Left ventricle myocardium superior (tissue), 1 donor: ENCODE measurements at regions not wholly inside any gene's neighbourhood (a gene's known extent, or its start where the extent isn't known, plus 50 kb on each side); places are given as distances from the start of the nearest gene placed in this dataset.
A peak's percentile ranks its signal among the peaks of the same experiment; 100 is the strongest.
"Not testable (repeated sequence)": the region's sequence is repeated elsewhere in the genome, so short reads cannot be mapped to it uniquely, and the experiment has no call there.

Experiments used
- ATAC-seq: fragments of 200-7000 bp; cut with Tn5 transposase; one replicate; pipeline ENCODE4 v1.9.1; 2020; ENCODE audit warnings: mild to moderate bottlenecking, moderate library complexity
- DNase-seq: peaks from one replicate; pipeline ENCODE4 v3.0.0-alpha.2; 2020
- intact Hi-C: fragments of 100-400 bp; cut with micrococcal nuclease; formaldehyde crosslinking; loops from one replicate; pipeline ENCODE4 v1.11.0; 2022
- donor health status: DM: no; HTN: yes; CAD: no; lungs with severe emphysema.

DNA sequence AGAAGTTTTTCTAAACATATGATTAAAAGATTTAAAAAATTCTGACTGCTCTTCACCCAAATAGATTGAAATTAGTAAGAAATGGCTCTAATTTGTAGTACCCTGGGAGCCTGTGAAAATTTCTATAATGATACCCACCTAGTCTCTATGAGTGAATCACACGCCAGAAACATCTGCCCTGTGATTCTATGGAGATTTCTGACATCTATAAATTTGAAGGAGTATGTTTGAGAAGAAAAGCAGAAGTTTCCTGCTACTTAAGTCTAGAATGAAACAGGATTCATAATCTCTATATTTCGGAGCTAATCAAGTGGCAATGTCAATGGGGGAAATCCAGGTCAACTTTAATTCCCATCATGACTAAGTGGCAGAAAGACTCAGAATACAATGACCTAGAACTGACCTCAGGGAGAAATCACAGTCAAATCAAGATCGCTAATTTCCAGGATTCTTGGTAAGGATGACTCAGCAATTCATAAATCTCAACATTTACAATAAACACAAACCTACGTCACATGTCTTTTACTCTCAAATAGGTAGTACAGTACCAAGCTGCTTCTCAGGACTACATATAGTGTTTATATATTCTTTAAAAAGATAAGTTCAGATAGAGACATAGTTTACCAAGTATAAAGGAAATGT lies 186.2 kb upstream of the TNFAIP3 start:
- ATAC-seq (no peak), DNase-seq (no peak)
- intact Hi-C loops, result no loop called here

DNA sequence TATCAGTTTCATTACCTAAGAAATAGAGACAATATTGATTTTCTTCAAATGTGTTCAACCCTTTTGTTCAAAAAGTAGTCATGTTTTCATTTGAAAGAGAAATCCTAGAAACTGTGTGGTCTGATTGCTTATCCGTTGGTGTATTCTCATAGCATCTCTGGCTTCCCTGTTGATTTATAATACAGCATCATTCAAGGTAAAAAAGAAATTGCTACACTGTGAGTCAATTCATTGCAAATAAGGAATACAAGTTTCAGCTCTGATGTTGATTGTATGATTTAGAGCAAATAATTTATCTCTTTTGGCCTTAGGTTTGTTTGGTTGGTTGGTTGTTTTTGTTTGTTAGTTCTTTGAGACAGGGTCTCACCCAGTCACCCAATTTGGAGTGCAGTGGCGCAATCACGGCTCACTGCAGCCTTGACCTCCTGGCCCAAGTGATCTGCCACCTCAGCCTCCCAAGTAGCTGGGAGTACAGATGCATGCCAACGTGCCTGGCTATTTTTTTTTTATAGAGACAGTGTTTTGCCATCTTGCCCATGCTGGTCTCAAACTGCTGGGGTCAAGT lies 185.5 kb upstream of the TNFAIP3 start:
- intact Hi-C loops, result no loop called here
- ATAC-seq, result no peak
- no peak for DNase-seq

DNA sequence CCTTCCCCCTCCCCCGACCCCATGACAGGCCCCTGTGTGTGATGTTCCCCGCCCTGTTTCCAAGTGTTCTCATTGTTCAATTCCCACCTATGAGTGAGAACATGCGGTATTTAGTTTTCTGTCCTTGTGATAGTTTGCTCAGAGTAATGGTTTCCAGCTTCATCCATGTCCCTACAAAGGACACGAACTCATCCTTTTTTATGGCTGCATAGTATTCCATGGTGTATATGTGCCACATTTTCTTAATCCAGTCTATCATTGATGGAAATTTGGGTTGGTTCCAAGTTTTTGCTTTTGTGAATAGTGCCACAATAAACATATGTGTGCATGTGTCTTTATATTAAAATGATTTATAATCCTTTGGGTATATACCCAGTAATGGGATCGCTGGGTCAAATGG lies 184.4 kb upstream of the TNFAIP3 start:
- DNase-seq, ATAC-seq, intact Hi-C loops: not testable (repeated sequence)

DNA sequence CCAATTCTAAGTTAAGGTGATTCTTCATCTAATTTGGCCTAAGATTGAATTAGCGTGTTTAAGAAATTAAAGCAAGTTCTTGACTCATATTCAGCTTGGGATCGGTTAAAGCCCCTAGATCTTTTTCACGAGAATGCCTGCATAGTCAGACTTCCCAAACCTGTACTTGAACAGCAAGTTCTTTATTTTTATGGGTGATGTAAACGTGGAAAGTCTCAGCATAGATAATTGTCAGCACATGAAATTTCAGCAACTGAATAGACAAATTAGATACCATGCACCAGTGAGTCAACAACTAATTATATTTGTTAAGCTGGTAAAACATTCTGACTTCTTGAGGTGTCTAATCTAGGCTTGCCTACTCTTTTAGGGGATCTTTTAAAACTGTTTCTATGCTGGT lies 183.1 kb upstream of the TNFAIP3 start:
- ATAC-seq (no peak), DNase-seq (no peak)
- intact Hi-C loops, result no loop called here

DNA sequence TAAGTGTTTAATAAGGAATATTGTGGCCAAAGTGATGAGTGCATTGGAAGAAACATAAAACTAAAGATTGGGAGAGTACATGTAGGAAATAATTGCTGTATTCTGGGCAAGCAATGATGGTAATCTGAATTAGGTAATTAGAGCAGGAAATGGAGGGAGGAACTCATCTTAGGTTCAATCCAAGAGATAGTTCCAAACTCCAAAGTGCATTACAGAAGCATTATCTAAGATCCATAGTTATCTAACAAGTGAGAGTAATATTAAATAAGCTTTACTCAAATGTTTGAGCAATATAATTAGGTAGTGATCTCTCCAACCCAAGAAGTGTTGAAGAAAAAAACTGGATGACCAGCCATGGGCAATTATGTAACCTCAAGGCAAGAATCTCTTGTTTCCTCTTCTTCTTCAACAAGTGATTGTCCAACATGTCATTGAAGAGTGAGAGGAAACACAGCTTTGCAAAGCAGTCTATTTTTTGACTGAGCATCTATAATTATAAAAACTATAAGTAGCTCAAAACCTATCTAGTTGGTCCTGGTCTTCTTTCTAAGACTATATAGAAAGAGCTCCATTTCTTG lies 181.2 kb upstream of the TNFAIP3 start:
- intact Hi-C loops, result no loop called here
- DNase-seq (no peak), ATAC-seq (no peak)

DNA sequence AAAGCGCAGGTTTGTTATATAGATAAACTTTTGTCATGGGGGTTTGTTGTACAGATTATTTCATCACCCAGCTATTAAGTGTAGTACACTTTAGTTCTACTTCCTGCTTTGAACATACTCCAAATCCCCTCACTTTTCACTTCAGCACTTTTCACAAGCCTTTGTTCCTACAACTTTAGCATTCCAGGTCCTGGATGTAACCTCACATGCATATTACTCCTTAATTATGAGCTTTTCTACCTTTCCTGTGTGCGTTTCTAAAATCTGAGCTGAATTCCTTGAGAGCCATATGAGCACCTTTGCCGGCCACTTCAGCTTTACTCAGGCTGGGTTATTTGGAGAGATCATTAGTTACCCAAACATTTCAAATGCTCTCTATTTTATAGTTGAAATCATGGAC lies 179.2 kb upstream of the TNFAIP3 start:
- DNase-seq, result no peak
- ATAC-seq, result no peak
- intact Hi-C loops, result no loop called here

DNA sequence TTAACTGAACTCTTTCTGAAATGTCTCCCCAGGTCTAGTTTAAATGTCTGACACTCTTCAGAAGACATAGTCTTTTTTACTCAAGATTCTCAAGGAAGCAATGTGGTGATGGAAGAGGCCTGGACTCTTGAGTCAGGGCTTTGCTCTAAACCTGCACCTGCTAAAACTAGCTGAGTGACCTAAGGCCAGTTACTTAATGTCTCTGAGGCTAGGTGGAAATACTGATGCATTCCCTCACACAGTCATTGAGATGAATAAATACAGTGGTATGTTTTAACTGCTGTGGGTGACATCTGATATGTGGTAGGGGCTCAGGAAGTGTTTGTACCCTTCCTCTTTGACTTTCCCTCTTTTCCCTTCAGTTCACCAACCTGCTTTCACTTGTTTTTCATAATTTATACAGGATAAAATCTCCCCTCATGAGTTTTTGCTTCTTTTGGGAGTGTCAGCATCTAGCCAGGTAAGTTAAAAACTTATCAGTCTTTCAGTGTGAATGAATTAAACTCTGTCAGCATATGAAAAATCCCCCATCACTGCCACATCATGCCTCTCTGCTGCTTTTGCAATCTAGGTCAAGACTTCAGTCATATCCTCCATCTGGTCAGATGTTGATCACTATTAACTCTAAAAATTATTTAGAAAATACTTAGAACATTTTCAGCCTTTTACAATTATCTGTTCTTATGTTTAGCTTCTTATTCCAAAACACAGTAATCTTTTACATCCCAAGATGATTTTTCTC lies 178.7 kb upstream of the TNFAIP3 start:
- ATAC-seq (no peak), DNase-seq (no peak)
- intact Hi-C loops, result no loop called here

DNA sequence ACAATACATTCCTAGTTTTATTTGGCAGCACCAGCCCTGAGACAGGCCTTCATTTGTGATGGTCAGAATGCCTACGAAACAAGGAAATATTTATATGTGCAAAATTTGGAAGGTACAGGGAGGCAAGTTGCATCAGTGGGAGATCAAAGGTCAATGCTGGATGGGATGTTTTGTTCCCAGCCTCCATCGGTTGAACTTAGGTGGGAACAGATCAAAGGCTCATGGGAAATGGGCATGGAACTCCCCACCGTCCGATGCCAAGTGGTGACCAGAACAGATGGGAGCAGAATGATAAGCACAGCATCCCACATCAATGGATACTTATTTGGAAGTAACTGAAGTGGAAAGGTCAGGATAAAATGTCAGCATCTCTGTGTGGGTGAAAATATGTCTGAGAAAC lies 177.7 kb upstream of the TNFAIP3 start:
- DNase-seq (no peak), ATAC-seq (no peak)
- intact Hi-C loops, result no loop called here

DNA sequence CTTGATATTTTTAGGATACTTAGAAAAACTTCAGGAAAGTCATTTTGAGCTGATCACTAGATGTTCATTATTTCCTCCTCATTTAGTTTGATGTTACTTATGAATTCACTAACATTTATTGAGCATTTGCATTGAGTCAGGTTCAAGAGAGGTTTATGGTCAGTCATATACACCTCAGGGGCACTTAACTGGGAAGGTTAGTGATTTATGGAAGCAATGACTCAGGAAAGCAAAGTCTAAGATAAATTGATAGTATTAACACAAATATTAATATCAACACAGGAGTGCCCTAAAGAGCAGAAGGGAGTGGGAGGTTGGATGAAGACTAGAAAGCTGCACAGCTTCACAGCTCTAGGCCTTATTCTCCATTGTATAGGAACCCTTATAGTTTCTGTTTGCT lies 177.0 kb upstream of the TNFAIP3 start:
- intact Hi-C loops, result no loop called here
- no peak for ATAC-seq
- no peak for DNase-seq

DNA sequence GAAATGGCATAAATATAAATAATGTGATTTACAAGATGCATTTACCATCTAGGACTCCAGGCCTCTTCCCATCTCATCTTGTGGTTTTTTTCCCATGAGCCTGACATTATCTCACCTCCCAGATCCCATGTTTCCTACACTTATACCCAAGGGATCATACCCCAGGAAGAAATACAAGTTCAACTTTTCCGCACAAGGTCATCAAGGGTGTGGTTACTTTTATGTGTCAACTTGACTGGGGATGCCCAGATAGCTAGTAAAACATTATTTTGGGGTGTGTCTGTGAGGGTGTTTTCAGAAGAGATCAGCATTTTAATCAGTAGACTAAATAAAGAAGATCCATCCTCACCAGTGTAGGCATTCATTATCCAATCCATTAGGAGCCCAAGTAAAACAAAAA lies 176.3 kb upstream of the TNFAIP3 start:
- intact Hi-C loops, result no loop called here
- ATAC-seq (no peak), DNase-seq (no peak)

DNA sequence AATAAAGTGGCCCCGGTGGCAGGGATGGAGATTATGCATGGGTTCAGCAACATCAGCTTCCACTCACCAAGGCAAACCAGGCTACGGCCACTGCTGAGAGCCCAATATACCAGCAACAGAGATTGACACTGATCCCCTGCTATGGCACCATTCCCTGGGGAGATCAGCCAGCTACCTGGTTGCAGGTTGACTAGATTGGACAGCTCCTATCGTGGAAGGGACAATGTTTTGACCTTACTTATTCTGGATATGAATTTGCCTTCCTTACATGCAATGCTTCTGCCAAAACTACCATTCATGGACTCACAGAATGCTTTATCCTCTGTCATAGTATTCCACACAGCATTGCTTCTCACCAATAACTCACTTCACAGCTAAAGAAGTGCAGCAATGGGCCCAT lies 174.8 kb upstream of the TNFAIP3 start:
- ATAC-seq, result no peak
- no peak for DNase-seq
- intact Hi-C loops, result no loop called here

DNA sequence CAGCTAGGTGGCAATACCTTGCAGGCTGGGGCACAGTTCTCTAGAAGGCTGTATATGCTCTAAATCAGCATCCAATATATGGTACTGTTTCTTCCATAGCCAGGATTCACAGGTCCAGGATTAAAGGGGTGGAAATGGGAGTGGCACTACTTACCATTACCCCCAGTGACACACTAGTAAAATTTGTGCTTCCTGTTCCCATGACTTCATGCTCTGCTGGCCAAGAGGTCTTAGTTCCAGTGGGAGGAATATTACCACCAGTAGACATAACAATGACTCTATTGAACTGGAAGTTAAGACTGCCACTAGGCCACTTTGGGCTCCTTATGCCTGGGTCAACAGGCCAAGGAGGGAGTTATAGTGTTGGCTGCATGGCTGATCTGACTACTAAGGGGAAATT lies 174.3 kb upstream of the TNFAIP3 start:
- DNase-seq (no peak), ATAC-seq (no peak)
- intact Hi-C loops, result no loop called here

DNA sequence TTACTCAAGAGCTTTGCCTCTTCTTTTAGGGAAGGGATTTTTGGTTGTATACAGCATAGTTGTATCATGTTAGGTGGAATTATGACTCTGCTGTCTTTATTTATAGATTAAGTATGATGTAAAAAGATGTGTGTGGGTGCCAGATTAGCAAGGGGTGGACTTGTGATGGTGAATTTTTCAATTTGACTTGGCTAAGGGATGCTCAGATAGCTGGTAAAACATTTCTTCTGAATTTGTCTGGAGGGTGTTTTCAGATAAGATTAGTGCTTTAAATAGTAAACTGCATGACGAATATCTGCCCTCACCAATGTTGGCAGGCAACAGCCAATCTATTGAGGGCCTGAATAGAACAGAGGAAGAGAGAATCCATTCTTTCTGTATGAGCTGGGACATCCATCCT lies 173.3 kb upstream of the TNFAIP3 start:
- intact Hi-C loops, result no loop called here
- no peak for DNase-seq
- ATAC-seq, result peak; percentile 60

DNA sequence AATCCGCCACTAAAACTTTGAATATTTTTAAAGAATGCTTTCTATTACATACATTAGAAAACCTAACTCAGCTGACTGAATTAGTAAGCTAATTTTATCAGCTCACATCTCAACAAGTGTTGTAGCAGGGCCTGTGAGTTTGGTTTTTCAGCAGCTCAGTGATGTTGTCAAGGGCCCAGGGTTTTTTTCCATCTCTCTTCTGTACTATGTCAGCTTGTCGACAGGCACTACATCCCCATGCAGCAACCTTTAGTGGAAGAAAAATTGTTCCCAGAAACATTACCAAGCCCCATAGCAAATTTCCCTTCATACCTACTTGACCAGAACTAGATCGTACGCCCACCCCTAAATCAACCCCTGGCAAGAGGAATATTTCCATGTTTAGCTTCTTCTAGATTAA lies 170.3 kb upstream of the TNFAIP3 start:
- intact Hi-C loops, result no loop called here
- peak; percentile 63 for ATAC-seq
- DNase-seq, result no peak

DNA sequence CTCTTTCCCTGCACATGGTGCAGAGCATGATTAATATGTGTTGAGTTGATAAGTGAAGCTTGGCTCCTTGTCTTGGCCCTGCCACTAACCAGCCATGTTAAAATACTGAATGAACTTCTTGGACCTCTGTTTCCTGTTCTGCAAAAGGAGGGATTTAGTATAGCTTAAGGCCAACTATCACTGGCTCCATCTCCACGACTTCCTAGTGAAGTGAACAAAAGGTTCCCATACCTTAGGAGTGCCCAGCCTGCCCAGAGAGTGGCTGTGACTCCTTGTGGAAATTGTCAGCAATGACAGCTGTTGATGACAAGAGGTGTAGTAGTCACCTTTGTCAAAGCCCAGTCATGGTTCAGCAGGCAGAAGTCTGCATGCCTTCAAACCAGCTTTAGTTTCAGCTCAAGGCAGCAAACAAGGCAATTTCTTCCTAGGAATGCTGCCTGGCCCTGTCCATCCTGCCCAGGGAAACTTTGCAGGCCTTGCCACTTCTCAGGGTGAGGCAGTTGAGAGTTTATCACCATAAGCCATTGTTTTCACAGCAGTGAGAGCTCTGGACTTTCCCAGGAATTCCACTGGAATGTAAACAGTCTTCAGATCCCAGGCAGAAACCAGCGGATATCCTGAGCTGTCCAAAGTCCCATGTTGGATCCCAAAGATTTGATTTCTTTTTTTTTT lies 169.7 kb upstream of the TNFAIP3 start:
- ATAC-seq (peak; percentile 79), DNase-seq (peak; percentile 30)
- intact Hi-C loops, result no loop called here

DNA sequence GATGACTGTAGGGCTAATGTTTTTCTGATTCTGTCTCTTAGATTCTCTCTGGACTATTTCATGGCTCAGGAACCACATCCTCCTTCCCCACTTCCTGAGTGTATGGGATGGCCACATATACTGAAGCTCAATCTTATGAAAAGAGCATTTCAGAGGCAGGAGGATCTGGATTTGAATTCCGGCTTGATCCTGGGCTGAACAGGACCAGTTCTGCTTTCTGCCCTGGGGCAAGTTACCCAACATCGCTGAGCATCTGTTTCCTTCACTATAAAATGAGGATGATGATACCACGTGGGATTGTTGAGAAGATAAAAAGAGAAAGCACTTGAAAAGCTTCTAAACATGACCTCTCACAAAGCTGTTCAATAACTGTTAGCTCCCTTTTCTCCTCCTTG lies 168.4 kb upstream of the TNFAIP3 start:
- ATAC-seq, result no peak
- DNase-seq, result peak; percentile 27
- intact Hi-C loops, result no loop called here

DNA sequence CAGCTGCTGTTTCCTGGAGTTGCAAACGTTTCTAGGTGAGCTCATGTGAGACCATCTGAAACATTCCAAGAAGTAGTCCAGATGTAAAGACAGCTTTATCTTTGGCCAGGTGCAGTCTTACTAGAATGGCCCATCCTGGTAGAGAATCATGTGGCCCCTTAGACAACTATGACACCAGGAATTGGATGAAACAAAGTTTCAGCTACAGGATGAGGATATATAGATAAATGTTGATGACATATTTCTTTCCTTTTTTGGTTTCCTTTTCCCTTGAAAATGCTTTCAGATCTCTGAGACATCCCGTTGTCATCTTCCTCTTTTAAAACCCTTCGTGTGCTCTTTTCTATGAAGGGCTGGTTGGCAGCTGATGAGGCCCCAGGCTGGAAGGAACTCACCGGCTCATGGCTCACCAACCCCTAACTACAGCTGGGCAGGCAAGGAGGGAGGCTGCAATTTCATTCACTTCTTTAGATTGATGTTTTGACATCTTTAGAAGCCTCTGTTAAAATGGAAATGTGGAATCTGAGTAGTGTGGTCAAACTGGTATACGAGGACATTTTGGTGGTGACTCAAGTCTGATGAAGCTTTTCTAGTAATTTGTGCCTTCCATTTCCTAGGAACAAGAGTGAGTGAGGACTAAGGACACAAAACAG lies 167.9 kb upstream of the TNFAIP3 start:
- intact Hi-C loops, result no loop called here
- DNase-seq (no peak), ATAC-seq (peak; percentile 8)

DNA sequence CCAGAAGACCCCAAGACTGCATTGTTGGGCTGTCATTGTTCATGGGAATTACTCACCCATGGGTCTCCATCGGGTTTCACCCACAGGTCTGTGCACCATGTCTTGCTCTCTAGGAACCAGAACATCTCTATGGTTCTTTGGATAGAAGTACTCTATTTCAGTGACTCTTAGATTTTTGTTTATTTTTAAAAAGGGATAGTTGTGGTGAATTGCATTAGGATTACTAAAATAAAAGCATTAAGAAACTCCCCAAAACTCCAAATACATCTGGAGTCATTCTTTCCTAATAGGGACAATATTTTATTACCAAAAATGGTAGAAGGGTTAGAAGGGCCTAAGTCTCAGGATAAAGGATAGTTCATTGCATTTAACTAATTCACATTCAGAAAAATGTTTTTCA lies 166.9 kb upstream of the TNFAIP3 start:
- intact Hi-C loops, result no loop called here
- no peak for ATAC-seq
- DNase-seq, result no peak

DNA sequence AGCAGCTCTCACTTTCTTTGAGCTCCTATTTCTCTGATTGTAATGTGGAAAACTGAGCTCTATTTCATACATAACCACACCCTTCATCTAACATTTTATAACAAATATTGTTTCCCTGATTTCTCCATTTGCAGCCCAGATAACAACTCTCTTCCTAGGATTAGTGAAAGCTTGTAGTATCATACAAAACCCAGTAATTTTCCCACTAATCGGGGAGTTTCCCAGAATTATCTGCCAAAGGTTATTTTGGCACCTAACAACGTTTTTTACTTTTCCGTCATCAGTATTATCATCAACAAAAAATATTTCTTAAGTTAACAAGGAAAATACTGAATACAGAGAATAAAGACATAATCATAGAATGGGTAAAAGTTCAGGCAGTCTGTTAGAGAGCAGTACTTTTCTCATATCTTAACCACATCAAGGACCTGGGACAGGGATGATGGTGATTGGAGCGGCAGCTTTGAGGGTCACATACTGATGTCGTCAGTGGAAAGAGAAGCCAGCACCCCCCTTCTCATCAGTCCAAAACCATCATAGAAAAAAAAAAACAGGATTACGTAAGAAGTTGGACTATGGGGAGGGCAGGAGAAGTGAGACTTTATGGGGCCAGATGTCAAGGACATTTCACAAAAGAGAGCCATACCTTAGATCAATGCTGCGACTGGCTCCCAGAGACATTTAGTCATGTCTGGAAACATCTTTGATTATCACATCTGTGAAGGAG lies 166.1 kb upstream of the TNFAIP3 start:
- ATAC-seq (no peak), DNase-seq (no peak)
- intact Hi-C loops, result no loop called here
